Stromal cell of bone marrow (primary cell): ENCODE measurements at regions not wholly inside any gene's neighbourhood (a gene's known extent, or its start where the extent isn't known, plus 50 kb on each side); places are given as distances from the start of the nearest gene placed in this dataset.
"Not testable (repeated sequence)": the region's sequence is repeated elsewhere in the genome, so short reads cannot be mapped to it uniquely, and the experiment has no call there.

Experiments used
- DNase-seq: peaks from one replicate; pipeline ENCODE4 v3.0.0-alpha.2; 2012; ENCODE audit warnings: low read depth

DNA sequence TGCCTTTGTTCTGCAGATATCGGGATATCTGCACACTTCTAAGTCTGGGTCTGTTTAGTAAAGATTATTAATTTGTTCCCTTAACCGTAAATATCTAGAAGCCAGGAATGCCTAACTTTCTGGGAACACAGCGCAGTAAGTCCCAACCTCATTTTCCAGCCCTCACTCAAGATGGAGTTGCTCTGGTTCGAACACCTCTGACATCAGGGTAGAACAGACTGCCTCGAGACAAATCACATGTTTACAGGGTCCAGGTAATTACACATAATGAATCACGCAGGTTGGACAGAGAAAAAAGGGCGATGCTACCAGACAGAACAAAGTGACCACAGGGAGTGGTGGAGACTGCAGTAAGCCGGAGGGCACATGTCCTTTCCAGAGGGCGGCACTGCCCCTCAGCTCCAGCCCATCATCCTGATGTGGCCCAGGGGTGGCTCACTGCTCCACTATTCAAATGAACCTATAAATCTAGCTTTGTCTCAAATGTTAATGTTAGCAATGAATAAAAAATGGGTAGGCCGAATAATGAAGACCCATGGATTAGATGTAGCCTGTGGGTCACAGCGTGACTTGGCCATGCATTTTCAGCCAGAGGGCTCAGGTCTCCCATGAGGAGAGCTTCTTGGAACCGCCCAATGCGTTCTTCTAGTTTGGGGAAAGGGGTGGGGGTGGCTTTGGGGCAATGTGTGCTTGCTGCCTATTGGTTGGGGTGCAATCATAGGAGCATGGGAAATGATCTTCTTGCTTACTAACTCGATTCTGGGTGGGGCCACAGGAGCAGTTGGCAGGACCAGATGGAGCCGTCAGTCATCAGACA is 159.0 kb upstream of the SFSWAP start:
- DNase-seq, result no peak

DNA sequence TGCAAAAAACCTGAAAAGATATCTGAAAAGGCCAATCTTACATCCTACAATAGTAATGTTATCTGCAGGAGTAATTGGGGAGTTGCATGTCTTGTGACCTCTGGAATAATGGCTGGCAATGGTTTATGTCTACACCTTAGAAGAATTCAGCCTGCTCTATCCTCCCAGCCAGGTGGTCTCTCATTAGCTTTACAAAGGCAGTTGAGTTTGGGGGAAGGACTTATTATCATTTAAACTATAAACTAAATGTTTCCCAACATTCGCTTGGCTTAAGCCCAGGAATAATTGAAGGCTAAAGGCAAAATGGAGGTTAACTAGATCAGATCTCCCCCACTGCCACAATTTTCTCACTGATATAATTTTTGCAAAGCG is 158.4 kb upstream of the SFSWAP start:
- no peak for DNase-seq

DNA sequence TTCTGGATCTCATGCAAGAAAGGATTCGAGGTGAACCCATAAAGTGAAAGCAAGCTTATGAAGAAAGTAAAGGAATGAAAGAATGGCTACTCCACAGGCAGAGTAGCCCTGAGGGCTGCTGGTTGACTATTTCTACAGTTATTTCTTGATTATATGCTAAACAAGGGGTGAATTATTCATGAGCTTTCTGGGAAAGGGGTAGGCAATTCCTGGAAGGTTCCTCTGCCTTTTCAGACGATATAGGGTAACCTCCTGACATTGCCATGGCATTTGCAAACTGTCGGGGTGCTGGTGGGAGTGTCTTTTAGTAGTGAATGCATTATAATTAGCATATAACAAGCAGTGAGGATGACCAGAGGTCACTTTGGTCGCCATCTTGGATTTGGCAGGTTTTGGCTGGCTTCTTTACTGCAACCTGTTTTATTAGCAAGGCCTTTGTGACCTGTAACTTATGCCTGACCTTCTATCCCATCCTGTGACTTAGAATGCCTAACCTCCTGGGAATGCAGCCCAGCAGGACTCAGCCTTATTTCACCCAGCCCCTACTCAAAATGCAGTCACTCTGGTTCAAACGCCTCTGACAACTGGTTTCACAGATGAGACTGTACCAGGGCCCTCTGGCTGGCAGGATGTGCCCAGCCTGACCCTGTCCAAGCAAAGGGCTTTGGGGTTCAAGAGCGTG is 157.7 kb upstream of the SFSWAP start:
- no peak for DNase-seq

DNA sequence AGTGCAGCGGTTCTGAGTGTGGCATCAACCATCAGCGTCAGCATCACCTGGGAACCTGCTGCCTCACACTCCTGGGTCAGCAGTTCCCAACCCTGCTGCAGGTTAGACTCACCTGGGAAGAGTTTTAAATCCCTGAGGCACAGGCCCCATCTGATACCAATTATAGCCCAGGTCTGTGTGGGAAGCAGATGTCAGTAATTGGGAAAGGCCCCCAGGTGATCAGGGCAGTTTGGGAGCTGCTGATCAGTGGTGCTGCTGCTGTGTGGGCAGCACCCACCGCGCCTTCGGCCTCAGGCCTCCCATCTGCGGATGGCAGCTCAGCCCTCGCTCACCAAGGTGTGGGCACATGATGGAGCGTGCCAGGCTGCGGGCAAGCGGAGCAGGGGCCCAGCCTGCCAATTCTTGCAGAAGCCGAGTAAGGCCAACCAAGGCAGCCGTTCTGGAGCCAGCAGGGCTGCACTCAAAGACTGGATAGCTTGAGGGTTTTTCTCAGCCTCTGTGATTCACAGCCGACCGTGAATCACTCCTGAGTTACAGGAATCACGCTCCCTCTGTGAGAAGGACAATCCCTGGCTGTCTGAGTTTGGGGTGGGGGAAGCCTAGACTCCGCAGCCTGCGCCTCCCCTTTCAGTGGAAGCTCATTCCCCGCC is 155.6 kb upstream of the SFSWAP start:
- DNase-seq, result no peak

DNA sequence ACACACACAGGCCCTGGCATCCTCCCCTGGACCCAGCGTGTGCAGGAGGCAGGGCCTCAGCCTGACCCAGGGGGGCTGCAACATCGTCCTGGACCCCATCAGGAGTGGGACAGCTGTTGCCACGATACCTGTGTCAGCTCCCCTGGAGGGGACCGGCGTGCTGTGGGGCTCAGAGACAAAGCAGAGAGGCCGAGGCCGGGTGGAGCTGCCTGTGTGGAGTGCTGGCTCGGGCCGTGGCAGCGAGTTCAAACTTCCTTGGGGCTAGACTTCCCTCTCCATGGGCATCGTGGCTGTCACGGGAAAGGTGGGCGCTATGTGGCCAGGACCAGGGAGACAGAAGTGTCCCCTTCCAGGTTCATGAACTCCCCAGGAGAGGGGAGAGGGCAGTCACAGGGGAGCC is 155.0 kb upstream of the SFSWAP start:
- DNase-seq, result no peak

DNA sequence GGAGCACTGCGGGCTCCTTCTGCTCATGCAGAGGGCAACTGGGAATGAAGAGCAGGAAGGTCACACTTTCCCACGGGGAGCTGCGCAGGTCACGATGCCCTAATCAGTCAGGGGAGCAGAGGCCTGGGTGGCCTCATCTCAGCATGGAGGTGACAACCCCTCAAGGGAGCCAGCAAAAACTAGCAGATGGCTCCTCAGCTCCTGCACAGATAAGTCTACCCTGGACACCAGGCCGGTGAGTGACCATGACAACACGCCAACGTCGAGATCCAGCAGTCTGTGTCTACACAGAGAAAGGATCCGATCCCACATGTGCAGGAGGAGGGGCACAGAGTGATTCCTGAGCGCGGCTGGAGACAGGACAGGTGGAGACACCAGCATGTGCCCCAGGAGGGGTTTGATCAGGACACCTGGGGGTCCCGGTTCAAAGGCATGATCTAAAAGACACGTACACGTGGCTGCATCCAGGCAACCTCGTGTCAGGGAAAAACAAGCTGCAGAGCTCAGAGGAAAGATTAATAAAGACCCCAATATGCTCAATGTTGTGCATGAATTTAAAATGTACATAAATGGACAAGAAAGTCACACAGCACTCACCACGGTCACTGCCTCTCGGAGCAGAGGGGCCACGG is 153.7 kb upstream of the SFSWAP start:
- DNase-seq, result no peak

DNA sequence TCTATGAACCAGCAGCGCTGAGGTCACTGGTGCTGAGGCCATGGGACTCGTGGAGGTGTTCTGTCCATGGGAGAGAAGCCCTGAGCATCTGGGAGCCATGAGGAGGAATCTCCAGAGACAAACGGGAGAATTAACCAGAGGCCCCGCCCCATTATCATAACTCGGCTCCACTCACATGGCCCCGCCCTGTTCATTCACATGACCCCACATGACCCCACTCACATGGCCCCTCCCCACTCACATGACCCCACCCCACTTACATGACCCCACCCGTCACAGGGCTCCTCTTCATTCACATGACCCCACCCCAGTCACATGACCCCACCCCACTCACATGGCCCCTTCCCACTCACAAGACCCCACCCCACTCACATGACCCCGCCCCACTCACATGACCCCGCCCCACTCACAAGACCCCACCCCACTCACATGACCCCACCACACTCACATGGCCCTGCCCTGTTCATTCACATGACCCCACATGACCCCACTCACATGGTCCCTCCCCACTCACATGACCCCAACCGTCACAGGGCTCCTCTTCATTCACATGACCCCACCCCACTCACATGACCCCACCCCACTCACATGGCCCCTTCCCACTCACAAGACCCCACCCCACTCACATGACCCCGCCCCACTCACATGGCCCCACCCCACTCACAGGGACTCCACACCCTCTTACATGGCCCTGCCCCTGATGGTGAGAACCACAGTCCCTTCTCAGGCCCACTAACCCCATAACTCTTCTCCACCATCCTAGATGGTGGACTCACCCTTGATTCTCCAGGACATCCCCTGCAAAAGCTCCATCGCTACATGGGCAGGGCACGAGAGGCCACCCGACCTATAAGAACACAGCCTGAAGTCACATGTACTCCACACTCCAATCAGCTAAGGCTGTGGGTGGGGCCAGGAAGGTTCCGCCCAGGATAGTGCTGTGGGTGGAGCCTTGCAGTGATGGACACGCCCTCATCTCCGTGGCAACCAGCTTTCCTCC is 151.1 kb upstream of the SFSWAP start:
- DNase-seq, result no peak

DNA sequence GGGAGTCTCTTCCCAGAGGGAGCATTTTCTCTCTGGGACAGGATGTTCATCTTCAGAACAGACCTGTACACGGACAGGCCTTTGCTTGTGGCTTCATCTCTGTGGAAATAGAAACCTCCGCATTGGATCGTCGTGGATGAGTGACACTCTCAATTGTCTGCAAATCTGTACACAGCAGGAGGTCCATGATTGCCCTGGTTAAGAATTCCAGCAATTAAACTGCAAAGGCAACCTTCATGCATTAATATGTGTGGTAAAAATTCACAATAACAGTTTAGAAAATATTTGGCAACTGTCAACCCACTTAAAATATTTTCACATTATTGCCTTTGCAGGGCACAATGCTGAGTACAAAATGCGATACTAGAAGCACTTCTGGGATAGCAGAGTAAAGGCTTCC is 149.8 kb upstream of the SFSWAP start:
- no peak for DNase-seq

DNA sequence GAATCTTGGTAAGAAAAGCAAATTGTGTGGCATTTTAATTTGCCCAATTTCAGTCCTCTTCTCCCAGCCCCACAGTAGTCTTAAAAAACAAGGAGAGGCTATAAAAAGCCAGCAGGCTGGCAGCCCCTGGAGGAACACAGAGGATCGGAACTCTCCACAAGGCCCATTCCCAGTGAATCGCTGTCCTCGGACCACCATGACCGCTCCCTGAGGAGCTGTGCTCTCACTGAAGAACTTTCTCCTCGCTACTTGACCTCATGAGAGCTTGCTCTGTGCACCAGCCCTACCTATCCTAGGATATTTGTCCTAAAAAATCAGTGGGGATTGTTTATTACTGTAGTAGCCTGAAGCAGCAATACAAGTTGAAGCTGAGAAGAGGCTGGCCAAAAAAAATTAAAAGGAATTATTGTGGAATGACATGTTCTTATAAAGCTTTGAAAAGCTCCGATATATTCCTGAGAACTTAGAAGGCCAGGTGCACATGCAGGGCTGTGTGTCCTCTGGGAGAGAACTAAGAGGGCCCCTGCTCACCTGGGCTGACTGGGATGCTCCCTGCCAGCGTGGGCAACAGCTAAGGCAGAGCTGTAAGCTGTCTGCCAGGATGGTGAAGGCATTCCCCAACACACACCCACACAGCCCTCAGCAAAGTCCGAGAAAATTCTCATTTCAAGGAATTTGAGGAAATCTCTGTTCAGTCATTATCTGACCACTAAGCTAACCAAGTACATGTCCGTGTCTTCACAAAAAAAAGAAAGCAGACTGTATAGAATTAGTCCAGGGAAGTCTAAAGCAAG is 148.8 kb upstream of the SFSWAP start:
- DNase-seq, result no peak

DNA sequence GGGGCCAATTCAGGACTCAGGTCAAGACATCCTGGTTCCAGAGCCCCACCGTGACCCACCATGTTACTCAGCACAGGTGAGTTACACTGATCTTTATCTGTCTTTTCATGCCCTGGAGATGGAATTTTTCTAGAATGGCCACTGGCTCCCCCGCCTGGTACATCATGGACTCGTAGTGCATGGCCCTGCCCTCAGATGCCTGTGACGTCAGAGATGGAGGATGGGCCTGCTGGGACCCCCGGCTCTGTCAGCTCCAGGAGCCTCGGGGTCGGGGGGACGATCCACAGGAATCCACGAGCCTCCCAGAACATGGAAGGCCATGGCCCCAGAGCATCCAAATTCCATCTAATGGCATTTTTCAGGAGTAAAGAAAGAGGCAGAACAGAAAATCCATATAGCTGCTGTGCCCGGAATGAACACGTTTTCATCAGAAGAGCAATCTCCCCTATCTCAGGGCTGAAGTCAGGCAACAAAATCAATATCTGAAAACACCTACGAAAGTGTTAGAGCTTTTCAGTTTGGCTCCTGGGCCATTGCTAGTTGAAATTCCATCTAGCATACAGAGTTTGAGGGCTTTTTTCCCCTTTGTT is 146.7 kb upstream of the SFSWAP start:
- DNase-seq, result not testable (repeated sequence)

DNA sequence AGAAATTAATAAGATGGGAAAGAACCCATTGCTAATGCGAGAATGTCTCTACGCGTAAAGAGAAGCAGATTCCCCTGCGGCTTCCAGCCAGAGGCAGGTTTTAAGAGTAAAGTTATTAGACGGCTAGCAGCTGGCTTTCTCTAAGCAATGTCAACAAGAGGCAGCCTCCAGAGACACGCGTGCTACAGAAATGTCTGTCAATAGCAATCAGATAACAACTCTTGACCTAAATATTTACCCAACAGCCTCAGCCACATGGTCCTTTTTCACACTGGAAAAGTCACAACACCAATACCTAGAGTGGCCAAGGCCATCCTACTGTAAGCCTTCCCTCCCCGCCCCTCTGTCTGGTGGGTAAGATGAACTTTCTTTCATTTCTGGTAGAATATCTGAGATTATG is 146.0 kb upstream of the SFSWAP start:
- DNase-seq, result no peak

DNA sequence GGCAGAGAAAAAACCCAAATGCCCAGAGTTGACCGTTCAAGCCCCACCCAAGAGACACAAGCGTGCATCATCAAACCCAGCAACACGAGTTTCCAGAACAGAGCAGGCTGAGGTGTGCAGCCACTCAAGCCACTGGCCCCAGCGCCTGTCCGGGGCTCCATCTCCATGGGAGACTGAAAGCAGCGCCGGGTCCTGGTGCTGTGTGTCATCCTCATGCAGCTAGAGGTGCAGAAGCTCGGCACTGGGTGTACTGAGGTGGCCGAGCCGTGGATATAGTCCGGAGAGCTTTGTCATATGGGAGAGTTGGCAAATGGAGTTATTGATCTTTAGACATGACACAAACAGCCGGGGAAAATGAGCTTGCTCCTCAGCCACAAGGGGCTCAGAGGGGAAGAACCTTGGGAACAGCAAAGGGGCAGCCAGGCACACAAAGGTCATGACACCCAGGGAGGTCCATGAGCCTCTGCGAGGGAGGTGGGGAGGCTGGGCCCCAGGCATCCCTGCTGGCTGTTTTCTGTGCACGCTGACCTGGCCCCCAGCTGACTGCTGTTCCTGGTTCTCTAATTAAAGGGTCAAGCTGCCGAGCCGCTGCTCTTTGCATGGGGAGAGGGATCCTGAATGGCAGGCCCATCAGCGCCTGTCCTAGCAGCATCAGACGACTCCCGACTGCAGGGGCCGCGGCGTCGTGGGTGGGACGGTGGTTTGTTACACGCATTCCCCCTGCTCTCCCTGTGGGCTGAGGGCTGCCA is 145.4 kb upstream of the SFSWAP start:
- no peak for DNase-seq

DNA sequence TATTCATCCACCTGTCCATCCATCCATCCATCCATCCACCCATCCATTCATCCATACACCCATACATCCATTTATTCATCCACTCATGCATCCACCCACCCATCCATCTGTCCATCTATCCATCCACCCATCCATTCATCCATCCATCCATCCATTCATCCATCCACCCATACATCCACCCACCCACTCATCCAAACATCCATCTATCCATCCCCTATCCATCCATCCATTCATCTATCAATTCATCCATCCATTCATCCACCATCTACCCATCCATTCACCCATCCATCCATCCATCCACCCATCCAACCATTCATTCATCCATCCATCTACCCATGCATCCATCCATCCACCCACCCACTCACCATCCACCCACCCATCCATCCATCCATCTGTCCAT is 142.6 kb upstream of the SFSWAP start:
- DNase-seq, result no peak

DNA sequence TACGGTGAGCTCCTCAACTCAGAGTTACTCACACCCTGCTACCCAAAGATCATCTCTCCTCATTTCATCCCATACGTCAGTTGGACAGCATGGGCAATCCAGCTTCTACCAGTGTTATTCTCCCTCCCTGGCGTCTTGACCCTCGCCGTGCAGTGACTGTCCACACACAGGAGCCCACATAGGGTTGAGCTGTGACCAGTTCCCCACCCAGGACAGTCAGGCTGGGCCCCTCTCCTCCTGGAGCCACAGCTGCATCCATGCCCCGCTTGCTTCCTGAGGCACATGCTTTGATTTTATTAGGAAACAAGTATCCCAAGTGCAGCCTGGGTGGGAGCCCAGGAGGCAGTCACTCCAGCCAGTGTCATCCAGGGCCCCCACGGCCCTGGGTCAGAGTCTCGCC is 140.3 kb upstream of the SFSWAP start:
- DNase-seq, result no peak

DNA sequence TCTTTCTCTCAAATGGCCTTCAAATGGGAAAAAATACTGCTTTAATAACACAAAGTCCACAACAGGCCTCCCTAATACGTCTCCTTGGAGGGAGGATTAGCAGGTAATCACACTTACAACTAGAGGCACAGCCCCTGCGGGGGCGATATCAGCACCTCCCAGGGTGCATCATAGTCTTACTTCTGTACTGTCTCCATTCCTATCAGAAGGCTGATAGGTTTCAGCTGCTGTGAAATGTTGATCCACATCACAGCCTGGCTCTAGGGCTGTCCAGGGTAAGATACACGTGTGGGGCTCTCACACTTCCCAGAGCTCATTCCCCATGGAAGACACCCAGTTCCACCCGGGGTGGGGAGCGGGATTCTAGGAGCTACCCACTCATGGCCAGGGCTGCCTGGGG is 139.1 kb upstream of the SFSWAP start:
- DNase-seq, result no peak

DNA sequence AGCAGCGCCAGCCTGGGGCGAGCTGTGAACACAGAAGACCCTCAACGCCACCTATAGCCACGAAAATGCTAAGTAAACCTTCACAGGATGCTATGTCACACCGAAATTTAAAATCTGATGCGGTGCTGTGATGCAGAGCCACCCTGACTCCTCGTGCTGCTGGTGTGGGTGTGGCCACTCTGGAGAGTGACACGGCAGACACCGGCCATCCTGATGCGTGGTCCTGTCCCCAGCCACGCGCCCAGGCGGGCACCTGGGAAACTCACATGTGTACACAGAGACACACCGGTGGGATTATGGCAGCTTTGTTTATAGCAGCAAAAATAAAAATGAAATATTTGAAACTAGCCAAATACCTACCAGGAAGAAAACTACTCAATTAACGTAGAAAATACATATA is 138.3 kb upstream of the SFSWAP start:
- DNase-seq, result no peak

DNA sequence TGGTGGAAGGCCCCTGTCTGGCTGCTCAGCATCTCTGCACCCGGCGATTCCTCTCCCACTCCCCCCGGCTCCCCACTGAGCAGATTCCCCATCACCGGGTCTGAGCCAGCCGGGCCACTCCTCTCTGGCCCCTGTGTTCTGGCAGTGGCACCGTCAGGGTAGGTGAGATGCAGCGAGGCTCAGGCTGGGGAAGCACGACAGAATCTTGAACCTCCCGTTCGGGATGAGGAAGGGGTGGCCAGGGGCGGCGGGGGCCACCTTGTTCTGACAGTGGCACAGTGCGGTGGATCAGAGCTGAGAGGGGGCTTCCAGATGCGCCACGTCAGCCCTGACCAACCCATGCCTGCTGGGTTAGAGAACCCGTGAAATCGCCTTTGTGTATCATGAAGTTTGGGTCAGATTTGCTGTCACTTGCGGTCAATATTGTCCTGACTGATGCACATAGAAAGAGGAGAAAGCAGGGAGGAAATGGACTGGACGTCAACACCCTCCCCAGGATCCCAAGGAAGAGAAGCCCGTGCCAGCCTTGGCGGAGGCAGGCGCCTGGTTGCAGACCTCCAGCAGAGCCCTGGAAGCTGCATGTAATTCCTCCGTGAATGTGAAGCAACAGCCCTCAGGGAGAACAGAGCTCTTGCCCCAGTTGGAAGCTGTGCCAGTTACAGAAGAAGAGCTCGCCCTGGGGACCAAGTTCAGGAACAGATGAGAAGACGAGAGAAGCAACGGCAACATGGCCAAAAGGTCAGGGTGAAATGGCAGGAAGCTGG is 137.1 kb upstream of the SFSWAP start:
- no peak for DNase-seq

DNA sequence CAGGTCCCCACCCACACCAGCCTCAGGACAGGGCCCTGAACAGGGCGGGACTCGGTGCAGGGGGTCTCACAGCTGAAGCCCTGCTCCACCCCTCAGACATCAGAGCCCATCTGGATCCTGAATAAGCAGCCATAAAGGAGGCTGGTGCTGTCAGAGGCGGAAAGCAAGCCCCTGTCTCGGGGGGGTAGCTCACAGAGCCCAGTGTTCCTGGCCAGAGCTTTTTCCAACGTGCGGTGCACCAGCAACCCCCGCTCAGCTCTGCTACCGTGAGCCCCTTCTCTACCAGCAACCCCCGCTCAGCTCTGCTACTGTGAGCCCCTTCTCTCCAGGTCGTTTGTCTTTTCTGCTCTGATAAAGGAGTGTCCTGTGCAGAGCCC is 136.5 kb upstream of the SFSWAP start:
- no peak for DNase-seq

DNA sequence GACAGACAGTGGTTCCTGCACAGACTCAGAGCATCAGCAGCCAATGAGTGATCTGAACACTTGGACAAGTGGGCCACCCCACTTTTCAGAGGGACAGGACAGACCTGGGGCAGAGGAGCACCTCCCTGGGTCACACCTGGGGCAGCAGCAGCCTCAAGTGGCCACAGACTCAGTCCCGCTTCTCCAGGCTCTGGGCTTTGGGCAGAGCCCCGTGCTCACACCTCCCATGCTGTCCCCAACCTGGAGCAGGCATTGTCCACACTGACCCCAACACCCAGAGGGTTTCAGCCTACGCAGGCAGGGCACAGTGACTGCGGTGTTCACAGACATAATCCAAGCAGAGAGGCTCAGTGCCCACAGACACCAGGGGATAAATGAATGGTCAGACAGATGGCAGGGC is 135.5 kb upstream of the SFSWAP start:
- no peak for DNase-seq
